ENCODE measurements at regions not wholly inside any gene's neighbourhood (a gene's known extent, or its start where the extent isn't known, plus 50 kb on each side); places are given as distances from the start of the nearest gene placed in this dataset.

DNA sequence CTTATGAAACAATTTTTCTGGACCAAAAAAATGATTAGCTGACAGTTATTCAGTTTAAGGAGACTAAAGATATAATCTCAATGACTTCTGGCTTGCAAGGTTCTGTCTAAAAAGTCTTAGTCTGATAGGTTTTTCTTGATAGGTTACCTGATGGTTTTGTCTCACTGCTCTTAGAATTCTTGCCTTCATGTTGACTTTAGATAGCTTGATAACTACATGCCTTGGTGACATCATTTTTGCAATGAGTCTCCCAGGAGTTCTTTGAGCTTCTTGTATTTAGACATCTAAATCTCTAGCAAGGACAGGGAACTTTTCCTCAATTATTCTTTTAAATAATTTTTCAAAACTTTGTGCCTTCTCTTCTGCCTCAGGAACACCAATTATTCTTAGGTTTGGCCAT, 1965.3 kb downstream of the ARAP2 start:
- TF ChIP-seq, protein P1, sequence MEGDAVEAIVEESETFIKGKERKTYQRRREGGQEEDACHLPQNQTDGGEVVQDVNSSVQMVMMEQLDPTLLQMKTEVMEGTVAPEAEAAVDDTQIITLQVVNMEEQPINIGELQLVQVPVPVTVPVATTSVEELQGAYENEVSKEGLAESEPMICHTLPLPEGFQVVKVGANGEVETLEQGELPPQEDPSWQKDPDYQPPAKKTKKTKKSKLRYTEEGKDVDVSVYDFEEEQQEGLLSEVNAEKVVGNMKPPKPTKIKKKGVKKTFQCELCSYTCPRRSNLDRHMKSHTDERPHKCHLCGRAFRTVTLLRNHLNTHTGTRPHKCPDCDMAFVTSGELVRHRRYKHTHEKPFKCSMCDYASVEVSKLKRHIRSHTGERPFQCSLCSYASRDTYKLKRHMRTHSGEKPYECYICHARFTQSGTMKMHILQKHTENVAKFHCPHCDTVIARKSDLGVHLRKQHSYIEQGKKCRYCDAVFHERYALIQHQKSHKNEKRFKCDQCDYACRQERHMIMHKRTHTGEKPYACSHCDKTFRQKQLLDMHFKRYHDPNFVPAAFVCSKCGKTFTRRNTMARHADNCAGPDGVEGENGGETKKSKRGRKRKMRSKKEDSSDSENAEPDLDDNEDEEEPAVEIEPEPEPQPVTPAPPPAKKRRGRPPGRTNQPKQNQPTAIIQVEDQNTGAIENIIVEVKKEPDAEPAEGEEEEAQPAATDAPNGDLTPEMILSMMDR (IDR thresholded peaks at IDR 0.05) = no peak
- Mint-ChIP-seq H3K27ac (no peak overlapping the region), H3K9me3 (no peaks in the 10 kb centered on the region), H3K27me3 (ENCODE audit: insufficient read depth) (no peaks in the 10 kb centered on the region), H3K36me3 (ENCODE audit: low read depth) (no peaks in the 10 kb centered on the region), H3K4me1 (ENCODE audit: low read depth) (no peaks in the 10 kb centered on the region), H3K4me3 (no peak overlapping the region)
- no peak for DNase-seq

DNA sequence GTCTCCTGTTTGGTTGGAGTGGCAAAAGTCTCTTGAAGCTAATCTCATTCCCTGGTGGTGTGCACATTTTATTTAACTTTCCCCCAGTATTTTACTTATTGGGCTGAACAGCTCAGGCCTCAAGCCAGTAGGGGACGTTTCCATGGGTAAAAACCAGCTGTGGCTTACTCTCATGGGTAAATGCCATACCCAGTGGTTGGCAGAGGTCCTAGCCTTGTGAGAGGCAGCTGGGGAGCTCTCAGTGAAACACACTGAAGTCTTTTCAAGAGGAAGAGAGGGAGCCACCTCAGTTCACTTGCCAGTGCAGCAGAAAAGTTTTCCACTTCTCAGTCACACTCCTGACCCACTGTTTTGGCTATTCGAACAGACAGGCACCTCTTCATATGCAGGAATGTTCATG, 1964.2 kb downstream of the ARAP2 start:
- Mint-ChIP-seq H3K4me1 (ENCODE audit: low read depth) (no peaks in the 10 kb centered on the region), H3K9me3 (no peaks in the 10 kb centered on the region), H3K36me3 (ENCODE audit: low read depth) (no peaks in the 10 kb centered on the region), H3K4me3 (no peak overlapping the region), H3K27ac (no peak overlapping the region), H3K27me3 (ENCODE audit: insufficient read depth) (no peaks in the 10 kb centered on the region)
- TF ChIP-seq, protein P1 (IDR thresholded peaks at IDR 0.05) = no peak
- DNase-seq = no peak

DNA sequence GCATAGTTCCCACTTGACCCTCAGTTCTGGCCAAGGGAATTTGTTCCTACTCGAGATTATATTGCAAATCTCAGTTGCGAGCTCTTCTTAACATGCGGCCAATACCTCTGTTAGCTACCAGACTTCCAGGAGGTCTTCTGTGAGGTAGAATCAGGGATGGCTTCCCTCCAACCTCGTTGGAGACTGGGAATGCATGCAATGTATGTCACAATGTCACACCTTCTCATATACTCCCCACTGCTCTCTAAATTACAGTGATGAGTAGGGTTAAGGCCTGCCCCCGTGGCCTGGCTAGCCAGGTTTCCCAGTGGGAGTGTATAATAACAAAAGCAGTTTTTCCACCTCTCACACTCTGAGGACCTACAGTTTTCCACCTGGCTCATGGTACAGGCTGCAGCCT, 1962.5 kb downstream of the ARAP2 start:
- Mint-ChIP-seq H3K4me3 (no peak overlapping the region), H3K9me3 (no peaks in the 10 kb centered on the region), H3K27me3 (ENCODE audit: insufficient read depth) (no peaks in the 10 kb centered on the region), H3K27ac (no peak overlapping the region), H3K36me3 (ENCODE audit: low read depth) (no peaks in the 10 kb centered on the region), H3K4me1 (ENCODE audit: low read depth) (no peaks in the 10 kb centered on the region)
- TF ChIP-seq, protein P1 (IDR thresholded peaks at IDR 0.05) = no peak
- no peak for DNase-seq

DNA sequence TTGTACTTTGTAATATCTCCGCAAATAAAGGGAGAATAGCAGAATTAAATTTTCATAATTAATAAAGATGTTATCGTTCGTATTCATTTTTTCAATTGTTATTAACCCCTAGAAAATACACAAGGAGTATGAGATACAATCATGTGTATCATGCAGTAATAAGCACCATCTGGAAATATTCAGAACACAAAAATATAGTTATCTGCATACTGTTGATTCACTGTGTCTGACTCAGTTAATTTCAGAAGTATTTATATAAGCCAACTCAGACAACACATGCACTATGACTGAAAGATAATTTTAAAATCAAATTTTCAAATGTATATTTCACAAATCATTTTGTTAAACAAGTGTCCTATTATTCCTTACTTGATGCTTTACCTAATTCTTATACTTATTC, 1954.8 kb downstream of the ARAP2 start:
- TF ChIP-seq, protein P1 (IDR thresholded peaks at IDR 0.05) = no peak

GRCh38 chr4:34289962-34290361, 1954.4 kb downstream of the ARAP2 start:
- H3K27ac Mint-ChIP-seq = no peak overlapping the region
- no peaks in the 10 kb centered on the region for H3K36me3 Mint-ChIP-seq (ENCODE audit: low read depth)
- H3K4me1 Mint-ChIP-seq (ENCODE audit: low read depth) = no peaks in the 10 kb centered on the region
- H3K4me3 Mint-ChIP-seq = no peak overlapping the region
- H3K9me3 Mint-ChIP-seq = no peaks in the 10 kb centered on the region
- H3K27me3 Mint-ChIP-seq (ENCODE audit: insufficient read depth) = no peaks in the 10 kb centered on the region; the same call in 1 of the 2 replicates
- TF ChIP-seq, protein P1 (IDR thresholded peaks at IDR 0.05) = no peak
- DNase-seq = no peak

More for the DNA sequence above, 1954.8 kb downstream of the ARAP2 start:
- Mint-ChIP-seq H3K4me1 (ENCODE audit: low read depth) (no peaks in the 10 kb centered on the region), H3K36me3 (ENCODE audit: low read depth) (no peaks in the 10 kb centered on the region), H3K27me3 (ENCODE audit: insufficient read depth) (no peaks in the 10 kb centered on the region; the same call in 1 of the 2 replicates), H3K4me3 (no peak overlapping the region), H3K9me3 (no peaks in the 10 kb centered on the region), H3K27ac (no peak overlapping the region)
- DNase-seq = no peak

DNA sequence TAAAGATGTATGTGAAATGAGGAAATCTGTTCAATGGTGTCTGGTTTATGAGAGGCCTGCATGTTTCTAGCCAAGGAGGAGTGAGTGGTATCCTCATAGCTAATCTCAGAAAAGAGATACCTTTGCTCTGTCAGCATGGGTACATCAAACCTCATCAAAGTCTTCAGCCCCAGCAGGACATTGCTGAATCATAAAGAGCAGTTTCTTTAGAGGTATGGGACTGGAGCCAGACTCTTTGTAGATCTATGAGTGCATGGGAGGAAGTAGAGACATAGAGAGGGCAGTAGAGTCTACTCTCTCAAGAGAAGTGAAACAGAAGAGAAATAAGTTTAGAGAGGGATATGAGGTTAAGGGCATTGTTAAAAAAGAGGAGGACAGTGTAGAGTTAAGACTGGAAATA, 1950.9 kb downstream of the ARAP2 start:
- no peak overlapping the region for H3K4me3 Mint-ChIP-seq
- H3K4me1 Mint-ChIP-seq (ENCODE audit: low read depth) = no peaks in the 10 kb centered on the region
- no peaks in the 10 kb centered on the region; the same call in none of the 2 replicates for H3K27me3 Mint-ChIP-seq (ENCODE audit: insufficient read depth)

More for the DNA sequence above, 1950.9 kb downstream of the ARAP2 start:
- Mint-ChIP-seq H3K9me3 (no peaks in the 10 kb centered on the region), H3K27ac (no peak overlapping the region), H3K36me3 (ENCODE audit: low read depth) (no peaks in the 10 kb centered on the region)
- DNase-seq = no peak
- TF ChIP-seq, protein P1 (IDR thresholded peaks at IDR 0.05) = no peak

All from HFFc6 (cell line).